ENCODE measurements at regions not wholly inside any gene's neighbourhood (a gene's known extent, or its start where the extent isn't known, plus 50 kb on each side); places are given as distances from the start of the nearest gene placed in this dataset.
"Not testable (repeated sequence)": the region's sequence is repeated elsewhere in the genome, so short reads cannot be mapped to it uniquely, and the experiment has no call there.

DNA sequence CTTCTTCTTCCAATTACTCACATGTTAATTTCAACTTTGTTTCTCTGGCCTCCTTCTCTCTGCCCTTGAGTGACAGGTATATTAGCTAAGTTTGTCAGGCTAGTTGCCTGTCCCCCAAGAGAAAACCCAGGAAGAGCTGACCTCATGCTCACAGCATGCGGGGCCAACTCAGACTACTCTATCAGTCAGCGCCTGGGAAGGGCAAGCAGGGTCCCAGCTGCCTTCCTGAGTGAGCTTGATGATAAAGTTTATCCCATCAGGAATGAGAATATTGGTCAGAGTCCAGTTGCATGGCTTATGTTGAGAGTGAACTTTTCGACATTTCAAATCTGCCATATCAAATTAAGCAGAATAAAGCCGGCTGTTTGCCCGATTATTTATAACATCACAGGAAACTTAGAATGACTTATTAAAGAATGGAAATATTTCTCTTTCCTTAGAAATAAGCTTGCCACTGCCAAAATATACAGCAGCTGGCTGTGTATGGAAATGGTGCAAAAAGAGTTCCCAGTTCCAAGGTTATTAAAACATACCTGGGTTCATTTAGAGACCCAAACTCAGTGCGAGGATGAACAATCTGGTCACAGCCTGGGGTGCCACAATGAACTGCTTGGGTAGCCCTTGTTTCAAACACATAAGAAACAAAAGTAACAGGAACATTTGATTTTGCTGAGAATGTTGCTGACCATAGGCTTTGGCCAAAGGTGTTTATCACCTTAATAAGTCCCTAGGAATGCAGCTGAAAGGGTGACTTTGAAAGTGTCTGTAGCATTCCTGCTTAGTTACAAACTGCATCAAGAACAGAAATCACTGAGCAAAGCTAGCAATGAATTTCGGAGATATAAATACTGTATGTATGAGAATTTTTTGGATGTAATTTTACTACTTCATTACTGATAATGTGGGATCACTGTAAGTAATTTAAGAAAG, 1553.8 kb upstream of the FLRT2 start:
- DNase-seq = peak in 6 of 7 donors; percentile 12 to 61 (median 33)
- intact Hi-C loops (cut with DNase I) = no loop called here
- H3K9me3 ChIP-seq (replicated peaks in 1 of 3) = no peaks in the 10 kb centered on the region
- no peak for TF ChIP-seq POLR2A (IDR thresholded peaks at IDR 0.05)
- TF ChIP-seq, protein P1, sequence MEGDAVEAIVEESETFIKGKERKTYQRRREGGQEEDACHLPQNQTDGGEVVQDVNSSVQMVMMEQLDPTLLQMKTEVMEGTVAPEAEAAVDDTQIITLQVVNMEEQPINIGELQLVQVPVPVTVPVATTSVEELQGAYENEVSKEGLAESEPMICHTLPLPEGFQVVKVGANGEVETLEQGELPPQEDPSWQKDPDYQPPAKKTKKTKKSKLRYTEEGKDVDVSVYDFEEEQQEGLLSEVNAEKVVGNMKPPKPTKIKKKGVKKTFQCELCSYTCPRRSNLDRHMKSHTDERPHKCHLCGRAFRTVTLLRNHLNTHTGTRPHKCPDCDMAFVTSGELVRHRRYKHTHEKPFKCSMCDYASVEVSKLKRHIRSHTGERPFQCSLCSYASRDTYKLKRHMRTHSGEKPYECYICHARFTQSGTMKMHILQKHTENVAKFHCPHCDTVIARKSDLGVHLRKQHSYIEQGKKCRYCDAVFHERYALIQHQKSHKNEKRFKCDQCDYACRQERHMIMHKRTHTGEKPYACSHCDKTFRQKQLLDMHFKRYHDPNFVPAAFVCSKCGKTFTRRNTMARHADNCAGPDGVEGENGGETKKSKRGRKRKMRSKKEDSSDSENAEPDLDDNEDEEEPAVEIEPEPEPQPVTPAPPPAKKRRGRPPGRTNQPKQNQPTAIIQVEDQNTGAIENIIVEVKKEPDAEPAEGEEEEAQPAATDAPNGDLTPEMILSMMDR (IDR thresholded peaks at IDR 0.05) = no peak
- H3K27me3 ChIP-seq = no peaks in the 10 kb centered on the region
- peak overlapping the region in 1 of 5 donors; percentile 47 for H3K27ac ChIP-seq
- H3K4me3 ChIP-seq = no peak overlapping the region
- no peaks in the 10 kb centered on the region for H3K36me3 ChIP-seq (replicated peaks in 1 of 2)
- WGBS, 4 donors = 23 to 40% (median 31%) methylated on average over 7 of the region's 7 CpGs
- peaks cover 4 to 14% of the 10 kb centered on the region in 2 donors for H3K4me1 ChIP-seq (replicated peaks in 1 of 2)

DNA sequence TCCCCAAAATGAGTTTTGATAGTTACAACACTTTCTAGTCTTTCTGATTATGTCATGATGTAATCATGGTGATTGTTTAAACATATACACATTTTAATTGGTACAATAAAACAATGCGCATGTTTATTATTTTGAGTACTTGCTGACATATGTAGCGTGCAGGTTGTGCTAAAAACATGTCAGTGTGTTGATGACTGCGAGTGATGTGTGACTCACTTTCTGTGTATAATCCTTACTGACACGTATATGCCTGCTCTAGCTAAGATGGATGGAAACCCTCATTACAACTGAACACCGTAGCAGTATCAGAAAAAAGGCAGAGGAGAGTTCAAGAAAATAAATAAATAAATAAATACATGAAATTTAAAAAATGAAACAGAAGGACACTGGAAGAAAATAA, 1552.4 kb upstream of the FLRT2 start:
- H3K4me3 ChIP-seq = no peak overlapping the region
- TF ChIP-seq POLR2A (IDR thresholded peaks at IDR 0.05) = no peak
- TF ChIP-seq, protein P1 (IDR thresholded peaks at IDR 0.05) = no peak
- H3K9me3 ChIP-seq (replicated peaks in 1 of 3) = no peaks in the 10 kb centered on the region
- intact Hi-C loops (cut with DNase I) = no loop called here
- WGBS, 4 donors = 92 to 97% (median 95%) methylated on average over 5 of the region's 5 CpGs
- H3K4me1 ChIP-seq (replicated peaks in 1 of 2) = peaks cover 4 to 14% of the 10 kb centered on the region in 2 donors
- no peaks in the 10 kb centered on the region for H3K27me3 ChIP-seq
- DNase-seq = no peak
- no peaks in the 10 kb centered on the region for H3K36me3 ChIP-seq (replicated peaks in 1 of 2)
- no peak overlapping the region for H3K27ac ChIP-seq

DNA sequence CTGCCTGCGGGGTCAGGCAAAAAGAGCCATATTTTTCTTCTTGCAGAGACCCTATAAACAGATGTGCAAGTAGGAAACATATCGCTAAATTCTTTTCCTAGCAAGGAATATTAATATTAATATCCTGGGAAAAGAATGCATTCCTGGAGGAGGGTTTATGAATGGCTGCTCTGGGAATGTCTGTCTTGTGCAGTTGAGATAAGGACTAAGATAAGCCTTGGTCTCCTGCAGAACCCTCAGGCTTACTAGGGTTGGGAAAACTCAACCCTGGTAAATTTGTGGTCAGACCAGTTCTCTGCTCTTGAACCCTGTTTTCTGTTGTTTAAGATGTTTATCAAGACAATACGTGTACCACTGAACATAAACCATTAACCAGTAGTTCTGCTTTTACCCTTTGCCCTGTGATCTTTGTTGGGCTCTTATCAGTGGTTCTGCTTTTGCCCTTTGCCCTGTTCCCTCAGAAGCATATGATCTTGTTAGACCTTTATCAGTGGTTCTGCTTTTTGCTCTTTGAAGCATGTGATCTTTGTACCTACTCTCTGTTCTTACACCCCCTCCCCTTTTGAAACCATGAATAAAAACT, 1548.2 kb upstream of the FLRT2 start:
- H3K4me1 ChIP-seq (replicated peaks in 1 of 2); H3K36me3 ChIP-seq (replicated peaks in 1 of 2); DNase-seq; H3K9me3 ChIP-seq (replicated peaks in 1 of 3); intact Hi-C loops (cut with DNase I); H3K27me3 ChIP-seq; H3K4me3 ChIP-seq; H3K27ac ChIP-seq: not testable (repeated sequence)
- WGBS, 4 donors = 83 to 90% (median 87%) methylated on average over 3 of the region's 3 CpGs

DNA sequence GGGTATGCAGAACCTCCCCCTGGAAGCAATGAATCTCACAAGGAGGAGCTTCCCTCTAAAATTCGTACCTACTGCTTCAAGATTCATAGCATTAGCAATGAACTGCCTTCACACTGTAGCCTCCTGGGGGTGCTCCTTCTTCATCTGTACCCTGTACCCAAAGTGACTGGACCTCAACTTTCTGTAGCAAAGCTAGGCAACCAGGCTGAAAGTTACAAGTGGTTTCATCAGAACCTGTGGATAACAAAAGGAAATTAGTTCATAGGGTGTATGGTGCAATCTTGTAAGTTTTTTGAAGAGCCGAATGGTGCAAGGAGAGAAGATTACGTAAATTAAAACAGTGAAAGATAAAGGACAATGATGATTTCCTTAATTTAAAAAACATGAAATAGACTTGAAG, 1541.7 kb upstream of the FLRT2 start:
- WGBS, 4 donors = 72 to 83% (median 78%) methylated on average over 3 of the region's 3 CpGs
- TF ChIP-seq, protein P1 (IDR thresholded peaks at IDR 0.05) = no peak
- no peak for TF ChIP-seq POLR2A (IDR thresholded peaks at IDR 0.05)
- Histone ChIP-seq H3K4me1 (replicated peaks in 1 of 2) (no peaks in the 10 kb centered on the region), H3K9me3 (replicated peaks in 1 of 3) (no peaks in the 10 kb centered on the region), H3K4me3 (no peak overlapping the region), H3K27me3 (no peaks in the 10 kb centered on the region), H3K27ac (no peak overlapping the region), H3K36me3 (replicated peaks in 1 of 2) (no peaks in the 10 kb centered on the region)
- intact Hi-C loops (cut with DNase I) = no loop called here
- no peak for DNase-seq
